ENCODE measurements at regions not wholly inside any gene's neighbourhood (a gene's known extent, or its start where the extent isn't known, plus 50 kb on each side); places are given as distances from the start of the nearest gene placed in this dataset.

DNA sequence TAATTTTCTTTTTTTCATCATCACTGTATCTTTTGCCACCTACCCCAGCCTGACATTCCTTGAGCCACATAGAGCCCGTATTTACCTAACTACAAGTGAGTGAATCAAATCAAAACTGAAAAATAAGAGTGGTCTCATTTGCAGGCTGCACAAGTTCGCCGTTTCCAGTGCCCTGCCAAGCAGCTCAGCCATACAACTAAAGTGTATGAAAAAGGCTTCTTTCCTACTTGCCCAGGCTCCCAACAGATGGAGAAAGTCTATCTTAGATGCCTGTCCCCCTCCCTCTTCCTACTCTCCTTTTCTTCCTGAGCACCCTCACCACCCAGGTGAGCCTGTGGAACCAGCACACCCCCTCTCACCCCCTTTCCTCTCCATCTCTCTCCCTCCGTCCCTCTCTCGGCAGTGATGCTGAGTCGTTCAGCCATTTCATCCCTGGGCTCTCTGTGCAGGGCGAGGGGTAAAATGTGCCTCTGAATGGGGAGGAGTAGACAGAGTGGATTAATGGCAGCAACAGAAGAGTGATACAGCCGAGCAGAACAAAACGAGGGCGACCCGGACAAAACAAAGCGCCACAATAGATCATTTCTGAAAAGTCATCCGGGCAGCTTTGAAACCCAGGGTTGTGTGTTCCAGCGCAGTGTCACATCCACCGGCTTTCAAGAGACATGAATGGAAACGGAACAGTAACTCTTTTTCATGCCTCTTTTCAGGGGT is 65.0 kb upstream of the POU3F3 start:
- TF ChIP-seq FOXK2 (IDR thresholded peaks at IDR 0.05) = no peak
- TF ChIP-seq L3MBTL2 (conservative IDR thresholded peaks at IDR 0.05) = no peak
- no peak for TF ChIP-seq ELF4 (IDR thresholded peaks at IDR 0.05)
- no peak for TF ChIP-seq ARNT (IDR thresholded peaks at IDR 0.05)
